Islet precursor cell (in vitro differentiated cells): ENCODE measurements at regions not wholly inside any gene's neighbourhood (a gene's known extent, or its start where the extent isn't known, plus 50 kb on each side); places are given as distances from the start of the nearest gene placed in this dataset.

Experiments used
- DNase-seq: peaks from one replicate; pipeline ENCODE4 v3.0.0-alpha.2; 2018

DNA sequence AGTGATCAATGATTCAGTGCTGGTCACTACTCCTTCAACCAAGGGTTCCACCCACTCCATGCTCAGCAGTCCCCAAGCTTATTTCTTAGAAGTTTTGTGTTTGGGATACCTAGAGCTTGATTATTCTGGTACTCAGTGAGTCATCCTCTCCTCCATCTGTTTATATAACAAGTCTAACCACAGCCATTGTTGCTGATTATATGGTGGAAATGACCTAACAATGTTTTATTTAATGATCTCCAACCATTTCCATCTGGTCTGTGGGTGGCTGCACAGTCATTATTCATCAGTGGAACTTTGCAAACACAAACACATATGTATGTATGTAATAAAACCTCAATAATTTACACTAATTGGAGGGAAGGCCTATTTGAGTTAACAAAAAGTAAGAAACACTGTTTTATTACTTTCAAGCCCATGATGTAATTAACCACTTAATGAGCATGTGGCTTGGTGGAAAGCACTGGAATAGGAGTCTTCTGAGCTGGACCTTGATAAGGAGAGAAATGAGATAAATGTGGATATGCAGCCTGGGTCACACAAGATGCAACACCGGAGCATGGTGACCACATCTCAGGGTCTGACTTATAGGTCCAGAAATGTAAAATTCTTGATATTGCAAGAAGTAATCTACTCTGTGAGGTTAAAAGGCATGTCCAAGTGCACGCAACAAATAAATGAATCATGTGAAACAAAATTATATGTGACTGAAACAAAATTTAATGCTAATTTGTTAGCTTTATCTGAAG, 99.0 kb upstream of the WLS start:
- DNase-seq: no peak

DNA sequence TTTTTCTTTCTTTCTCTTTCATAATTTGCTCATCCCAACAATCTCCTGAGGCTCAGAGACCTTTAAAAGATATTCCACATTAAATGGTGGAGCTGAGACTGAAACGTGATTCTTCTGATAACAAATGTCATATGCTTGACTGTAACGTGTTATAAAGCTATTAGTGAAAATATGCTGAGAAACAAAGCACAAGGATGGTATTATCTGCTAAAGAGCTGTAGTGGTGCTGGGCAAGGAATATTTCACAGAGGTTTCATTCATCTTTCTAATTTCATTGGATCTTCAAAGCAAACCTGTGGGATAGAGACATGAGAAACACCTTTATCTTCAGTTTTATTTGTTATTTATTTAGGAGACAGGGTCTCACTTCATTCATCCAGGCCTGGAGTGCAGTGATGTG, 98.1 kb upstream of the WLS start:
- no peak for DNase-seq

DNA sequence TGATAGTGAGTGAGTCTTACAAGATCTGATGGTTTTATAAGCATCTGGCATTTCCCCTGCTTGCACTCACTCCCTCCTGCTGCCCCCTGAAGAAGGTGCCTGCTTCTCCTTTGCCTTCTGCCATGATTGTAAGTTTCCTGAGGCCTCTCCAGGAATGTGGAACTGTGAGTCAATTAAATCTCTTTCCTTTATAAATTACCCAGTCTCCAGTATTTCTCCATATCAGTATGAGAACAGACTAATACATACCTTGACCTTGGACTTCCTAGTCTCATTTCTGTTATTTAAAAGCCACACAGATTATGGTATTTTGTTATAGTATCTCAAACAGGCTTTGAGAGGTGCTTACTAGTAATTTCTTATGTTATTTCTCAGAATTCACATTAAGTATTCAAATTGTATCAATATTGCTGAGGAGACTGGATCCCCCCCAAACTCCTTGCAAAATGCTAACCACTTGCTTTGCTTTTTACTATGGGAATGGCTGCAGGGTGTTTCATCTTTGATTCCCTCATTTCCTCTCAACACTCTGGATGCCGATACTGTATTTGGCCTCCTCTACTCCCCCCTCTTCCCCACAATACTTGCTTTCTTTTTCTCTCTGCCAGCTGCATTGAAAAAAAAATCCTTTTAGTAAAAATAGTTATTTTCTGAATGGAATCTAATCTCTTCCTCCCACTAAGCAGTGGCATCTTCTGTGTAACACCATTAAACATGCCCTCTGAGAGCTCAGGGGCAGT, 96.9 kb upstream of the WLS start:
- DNase-seq: no peak

DNA sequence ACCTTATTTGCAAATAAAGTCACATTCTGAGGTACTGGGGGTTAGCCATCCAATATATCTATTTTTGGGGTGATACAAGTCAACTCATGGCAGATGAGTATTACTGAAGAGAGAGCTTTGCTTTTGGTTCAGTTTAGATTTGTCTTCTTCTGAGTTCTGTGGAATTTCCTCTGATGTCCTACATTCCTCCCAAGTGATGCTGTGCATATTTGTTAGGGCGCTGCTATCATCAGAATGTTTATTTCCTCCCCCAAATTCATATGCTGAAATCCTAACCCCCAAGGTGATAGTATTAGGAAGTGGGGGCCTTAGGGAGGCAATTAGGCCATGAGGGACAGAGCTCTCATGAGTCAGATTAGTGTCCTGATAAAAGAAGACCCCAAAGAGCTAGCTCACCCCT, 96.2 kb upstream of the WLS start:
- DNase-seq: no peak

DNA sequence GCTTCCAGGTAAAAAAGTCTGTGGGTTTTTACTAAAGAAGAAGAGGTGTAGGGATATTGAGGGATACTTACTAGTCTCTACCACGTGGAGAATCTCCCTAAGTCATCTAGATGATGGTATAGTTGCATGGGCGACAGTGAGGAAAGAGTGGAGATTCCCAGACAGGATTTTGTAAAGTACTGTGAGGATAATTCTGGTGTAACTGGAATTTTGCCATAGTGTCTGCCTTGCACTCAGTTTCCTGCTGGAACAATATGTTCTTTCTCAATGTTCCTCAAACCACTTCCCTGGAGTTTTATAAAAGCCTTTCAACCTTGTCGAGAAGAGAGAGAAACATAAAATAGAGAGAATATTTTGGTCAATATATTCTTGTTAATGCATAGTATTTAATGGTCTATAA, 95.1 kb upstream of the WLS start:
- no peak for DNase-seq

DNA sequence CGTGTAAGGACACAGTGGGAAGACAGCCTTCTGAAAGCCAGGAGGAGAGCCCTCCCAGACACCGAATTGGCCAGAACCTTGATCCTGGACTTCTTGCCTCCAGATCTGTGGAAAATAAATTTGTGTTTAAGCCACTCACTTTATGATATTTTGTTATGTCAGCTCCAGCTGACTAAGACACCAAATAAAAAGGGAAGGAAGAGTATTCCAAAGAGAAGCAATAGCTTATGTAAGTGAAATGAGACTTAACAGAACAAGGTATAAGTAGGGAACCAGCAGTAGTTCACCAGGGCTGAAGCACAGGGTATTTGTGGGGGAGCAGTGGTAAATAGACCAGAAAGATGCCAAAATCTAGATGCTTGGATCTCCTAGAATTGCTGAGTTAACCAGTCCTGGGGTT, 94.2 kb upstream of the WLS start:
- DNase-seq: no peak

DNA sequence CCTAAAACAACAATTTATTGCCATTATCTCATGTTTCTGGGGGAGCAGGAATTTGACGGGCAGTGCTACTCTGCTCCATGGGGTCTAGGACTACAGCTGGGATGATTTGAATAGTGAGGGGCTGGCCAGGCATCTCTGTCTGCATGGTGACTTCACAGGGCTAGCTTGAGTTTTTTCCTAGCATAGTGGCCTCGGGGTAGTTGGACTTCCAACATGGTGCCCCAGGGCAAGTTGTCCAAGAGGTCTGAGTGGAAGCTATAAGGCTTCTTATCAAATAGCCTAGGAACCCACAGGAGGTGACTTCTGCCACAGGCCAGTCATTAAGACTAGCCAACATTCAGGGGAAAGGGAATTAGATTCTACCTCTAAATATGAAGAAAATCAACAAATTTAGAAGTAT, 92.0 kb upstream of the WLS start:
- DNase-seq: peak; percentile 76

DNA sequence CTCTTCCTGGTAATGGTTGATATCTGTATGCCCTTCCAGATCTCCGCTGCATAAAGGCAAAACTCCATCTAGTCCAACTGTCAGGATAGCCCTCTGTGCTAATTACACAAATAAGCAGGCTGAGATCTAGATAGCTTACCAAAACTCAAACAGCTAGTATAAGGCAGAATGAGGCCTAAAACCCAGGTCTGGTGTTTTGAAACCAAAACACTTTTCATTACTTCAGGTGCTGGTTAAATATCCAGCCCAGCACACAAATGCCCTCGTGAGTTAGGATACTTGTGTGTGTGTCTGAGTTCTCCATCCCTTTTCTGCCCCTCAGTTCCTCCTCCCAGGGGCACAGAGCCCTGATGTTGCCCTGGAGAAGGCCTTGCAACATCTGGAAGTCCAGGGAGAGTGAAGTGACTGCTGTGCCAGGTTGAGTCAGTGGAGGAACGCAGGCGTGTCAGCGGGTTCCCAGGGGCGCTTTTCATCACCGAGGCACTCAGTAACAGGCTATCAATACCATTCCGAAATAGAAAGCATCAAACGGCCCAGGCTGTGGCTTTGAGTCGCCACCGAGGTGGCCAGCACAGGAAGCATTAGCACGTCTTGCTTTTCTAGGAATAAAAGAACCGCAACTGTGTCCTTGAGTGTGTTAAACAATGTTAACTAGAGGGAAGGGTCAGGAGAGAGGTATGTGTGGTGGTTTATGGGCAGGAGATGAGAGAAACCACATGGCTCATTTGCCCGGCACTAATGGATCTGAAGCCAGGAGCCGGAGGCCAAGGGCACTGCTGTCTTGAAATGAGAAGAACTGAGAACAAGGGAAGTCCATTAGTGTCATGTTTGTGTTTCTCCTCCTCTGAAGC, 90.7 kb upstream of the WLS start:
- peak; percentile 98 for DNase-seq

DNA sequence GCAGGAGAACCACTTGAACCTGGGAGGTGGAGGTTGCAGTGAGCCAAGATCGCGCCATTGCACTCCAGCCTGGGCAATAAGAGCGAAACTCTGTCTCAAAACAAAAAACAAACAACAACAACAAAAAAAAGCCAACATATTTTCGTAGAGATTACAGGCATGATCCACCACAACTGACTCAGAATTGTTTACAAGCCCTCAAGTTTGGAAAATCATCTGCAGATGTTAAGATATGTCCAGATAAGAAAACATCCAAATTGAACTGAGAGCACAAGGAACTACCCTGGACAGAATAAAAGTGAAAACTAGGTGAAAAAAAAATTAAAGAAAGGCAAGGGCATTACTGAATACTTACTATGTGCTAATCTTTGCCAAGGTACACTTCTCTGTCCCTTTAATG, 89.8 kb upstream of the WLS start:
- DNase-seq: no peak

DNA sequence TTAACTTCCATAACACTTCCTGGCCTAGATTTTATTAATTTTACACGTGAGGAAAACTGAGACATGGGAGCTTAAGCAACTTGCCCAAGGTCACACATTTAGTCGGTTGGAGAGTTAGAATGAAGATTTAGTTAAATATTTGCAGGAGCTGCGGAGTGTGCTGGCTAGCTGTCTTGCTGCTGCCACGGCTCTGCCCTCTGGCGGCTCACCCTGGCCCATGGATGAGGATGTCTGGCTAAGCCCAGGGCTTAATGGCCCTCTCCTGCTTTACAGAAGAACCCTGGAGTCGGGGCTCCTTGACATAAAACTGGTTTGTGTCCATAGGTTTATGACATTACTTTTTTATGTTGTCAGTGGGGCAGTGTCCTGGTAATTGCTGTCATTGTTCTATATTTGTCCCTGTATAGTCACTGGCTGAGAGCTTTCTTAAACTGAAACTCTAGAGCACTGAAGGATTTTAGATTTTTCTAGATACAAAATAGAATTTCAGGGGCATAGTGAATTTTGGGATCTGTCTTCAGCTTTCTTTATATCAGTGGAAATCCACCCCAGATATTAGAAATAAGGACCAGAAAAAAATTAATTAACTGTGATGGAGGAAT, 88.9 kb upstream of the WLS start:
- DNase-seq: peak; percentile 92

DNA sequence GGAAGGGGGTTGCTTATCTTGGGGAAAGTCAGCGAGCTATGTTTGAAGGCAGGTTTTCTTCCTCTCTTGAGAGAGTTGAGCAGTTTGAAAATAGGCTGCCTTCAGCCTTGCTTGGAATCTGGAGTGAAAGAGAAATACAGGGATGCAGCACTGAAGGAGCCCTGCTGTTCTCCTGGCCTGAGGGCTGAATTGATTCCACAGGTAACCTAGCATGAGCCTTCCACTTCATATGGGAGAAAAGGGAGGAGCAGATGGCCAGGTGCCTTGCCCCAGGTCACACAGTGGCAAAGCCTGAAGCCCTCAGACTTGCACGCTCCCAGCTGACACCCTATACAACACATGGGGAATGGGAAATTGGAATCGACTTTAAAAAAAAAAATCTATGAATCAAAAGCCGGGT, 88.0 kb upstream of the WLS start:
- DNase-seq: peak; percentile 73

DNA sequence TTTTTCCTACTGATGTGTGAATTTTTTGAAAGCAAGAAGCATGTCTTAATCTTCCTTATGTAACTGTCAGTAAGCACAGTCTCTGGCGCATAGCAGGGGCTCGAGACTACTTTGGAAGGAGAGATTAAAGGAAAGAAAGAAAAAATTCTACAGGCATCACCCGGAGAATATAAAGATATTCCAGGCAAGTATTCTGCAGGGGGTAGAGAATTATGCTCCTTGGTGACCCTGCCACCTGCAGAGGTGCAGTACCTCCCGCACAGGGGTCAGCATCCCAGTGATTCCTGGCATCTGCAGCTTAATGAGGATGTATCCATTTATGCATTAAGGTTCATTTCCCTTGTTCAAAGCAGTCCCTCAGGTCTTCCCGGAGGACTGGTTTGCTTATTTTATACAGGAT, 87.6 kb upstream of the WLS start:
- peak; percentile 52 for DNase-seq

DNA sequence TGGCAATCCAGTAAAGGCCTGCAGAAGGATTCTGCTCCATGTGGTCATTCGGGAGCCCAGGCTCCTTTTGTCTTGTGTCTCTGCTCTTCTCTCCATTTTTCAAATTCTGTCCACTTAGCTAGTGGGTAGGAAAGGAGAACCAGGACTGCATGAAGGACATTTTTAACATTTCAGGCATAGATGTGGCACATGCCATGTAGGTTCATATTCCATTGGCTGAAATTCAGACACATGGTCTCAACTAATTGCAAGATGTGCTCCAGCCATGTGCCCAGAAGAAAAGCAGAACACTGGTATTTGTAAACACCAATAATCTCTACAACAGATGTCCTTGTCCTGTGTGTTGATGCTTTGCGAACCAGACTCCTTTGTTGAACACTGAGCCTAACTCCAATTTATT, 85.2 kb upstream of the WLS start:
- DNase-seq: peak; percentile 51

DNA sequence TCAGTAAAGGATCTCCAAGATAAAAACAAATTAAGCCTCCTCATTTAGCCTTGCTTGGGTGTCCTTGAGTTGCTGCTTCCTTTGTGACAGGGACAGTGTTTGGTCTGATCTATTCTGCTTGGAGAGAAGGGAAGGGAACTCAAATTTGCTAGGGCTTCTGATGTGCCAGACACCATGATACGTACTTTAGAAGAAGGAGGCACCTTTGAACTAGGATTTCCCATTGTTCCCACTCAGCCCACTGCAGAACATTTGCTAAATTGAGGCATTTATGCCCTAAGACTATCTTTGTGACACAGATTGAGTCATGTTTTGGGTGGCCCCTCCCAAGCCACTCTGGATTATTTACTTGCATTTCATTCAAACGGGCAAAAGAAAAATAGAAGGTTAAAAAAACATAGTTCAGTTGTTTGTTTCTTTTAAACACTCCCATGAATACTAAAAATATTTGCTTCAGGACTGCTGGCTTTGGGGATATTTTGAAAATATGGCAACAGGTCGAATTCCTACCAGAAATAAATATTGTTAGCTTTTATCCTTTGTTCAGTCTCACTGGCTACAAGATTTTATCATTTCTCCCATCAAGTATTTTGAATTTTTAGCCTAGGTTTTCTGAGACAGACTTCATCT, 81.9 kb upstream of the WLS start:
- peak; percentile 88 for DNase-seq

DNA sequence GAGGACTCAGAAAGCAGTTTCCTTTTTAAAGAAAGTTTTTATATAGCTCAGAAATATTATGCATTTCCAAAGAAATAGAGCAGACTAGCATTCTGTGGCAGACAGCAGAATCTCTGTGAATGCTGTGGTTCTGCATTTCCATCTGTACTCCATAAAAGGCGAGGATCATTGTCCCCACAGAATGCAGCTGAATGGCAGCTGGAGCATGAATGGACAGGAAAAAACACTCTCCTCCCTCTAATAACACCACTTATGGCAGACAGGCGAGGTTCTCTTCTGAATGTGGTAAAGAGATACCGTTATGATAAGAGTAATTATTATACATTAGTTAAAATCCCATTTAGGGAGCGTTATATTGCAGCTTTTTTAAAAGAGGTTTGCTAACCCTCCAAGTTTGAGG, 81.4 kb upstream of the WLS start:
- DNase-seq: peak; percentile 79

DNA sequence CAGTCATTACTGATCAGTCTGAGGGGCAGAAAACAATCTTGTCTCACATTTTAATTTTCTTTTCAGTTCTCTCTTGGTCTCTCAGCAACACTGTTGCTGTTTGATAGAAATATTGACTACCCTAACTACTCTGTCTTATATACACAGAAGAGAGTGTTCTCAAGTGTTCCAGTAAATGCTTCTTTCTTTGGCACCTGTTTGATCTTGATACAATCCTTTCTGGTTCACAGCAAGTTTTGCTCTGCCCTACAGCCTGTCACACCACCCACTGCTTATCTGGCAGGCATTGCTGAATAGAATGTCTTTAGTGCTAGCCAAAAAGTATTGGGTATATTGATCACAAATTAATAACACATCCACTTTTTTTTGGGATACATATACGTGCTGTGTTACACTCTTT, 75.7 kb upstream of the WLS start:
- DNase-seq: no peak

DNA sequence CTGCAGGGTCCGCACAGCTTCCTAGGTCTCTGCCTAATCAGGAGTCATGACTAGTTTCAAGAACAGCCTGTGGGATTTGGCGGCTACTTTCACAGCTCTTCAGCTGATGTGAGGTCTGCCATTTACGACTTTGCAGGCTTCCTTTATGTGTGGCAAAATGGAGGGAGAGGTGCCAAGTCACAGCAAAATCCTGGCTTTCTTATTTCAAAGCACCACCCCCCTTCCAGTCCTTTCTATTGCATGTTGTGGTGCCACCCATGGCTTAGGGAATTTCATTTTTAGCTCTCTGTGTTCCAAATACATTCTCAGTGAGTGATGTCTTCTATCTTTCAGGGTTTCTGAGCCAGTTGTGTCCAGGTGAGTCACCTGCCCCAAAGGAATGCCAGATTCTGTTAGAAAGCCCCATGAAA, 75.1 kb upstream of the WLS start:
- peak; percentile 71 for DNase-seq

DNA sequence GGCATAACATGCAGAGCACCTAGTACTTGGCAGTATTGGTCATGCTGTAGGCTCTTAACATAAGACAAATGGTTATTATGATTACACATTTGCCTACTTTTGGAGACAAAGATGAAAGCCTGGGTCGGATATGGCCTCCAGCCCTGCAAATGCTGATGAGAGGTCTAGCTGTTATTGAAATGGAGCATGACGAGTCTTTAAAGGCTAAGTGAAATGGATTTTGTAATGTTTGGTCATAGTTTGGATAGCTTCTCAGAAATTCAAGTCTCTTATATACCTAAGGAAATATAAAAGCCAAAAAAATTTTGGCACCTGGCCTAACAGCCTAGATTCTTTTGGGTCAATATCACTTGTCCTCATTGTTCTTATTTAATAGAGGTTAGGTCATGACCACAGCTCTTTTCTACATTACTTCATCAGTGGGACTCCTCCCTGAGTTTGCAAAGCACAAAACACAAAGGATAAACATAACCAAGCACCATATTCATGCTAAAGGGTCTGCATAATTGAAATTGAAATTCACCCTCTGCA, 69.2 kb upstream of the WLS start:
- DNase-seq: no peak

DNA sequence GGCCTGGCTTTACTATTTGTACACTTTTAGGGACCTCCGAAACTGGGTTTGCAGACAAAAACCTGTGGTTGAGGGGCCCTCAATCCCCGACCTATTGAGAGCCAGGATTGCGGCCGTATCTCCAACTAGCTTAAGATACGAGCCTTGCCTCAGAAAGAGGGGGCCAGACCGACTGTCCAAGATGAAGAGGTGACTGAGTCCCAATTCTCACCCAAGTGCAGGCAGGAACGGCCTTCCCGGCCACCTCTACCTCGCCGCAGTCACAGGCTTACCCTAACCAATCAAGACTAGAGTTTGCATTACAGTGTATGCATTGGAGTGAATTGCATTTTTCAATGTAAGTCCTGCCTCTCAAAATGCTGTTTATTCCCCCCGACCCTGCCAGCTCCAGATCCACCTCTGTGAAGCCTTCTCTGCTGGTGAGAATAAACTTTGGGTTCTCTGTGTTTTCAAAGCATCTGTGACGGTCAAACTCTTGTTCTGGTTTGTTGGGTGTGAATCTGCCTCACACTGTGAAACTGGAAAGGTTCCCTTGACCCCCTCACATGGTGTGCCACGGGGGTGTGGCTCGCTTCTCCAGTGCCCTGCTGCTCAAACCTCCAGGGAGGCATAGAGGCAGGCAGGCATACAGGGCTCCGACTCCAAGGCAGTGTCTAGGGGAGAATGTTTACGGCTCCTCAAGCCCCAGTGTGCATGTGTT, 62.2 kb upstream of the WLS start:
- DNase-seq: peak; percentile 54

DNA sequence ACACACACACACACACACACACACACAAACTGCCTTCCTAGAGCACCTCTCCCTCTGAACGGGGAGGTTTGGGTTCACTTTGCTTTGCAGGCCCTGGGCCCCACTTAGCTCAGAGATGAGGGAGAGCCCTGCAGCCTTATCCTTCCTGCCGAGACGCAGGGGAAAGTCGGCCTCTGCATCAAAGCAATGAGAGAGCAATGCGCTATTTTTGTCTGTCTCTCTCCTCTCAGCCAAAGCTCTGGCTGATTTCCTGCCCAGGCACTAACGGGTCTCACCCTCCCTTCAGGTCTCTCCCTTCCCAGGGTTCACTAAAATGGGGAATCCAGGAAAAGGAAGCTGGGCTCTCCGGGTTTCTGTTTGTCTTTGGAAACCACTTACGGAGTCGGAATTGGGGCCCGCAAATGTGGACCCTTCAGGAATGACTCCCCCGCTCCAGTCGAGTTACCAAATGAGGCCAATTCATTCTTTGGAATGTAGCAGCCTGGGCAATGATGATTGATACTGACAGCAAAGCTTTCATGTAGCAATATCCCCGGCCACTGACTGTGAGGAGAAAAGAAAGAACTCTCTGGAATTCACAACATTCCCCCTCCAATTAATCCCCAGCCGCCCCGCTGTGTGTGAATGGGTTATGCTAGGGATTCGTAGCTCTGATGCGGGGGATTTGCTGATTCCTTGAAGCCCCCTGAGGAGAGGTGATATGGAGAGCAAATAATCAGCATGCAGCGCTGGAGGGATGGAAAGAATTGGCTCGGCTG, 61.5 kb upstream of the WLS start:
- DNase-seq: peak; percentile 86

DNA sequence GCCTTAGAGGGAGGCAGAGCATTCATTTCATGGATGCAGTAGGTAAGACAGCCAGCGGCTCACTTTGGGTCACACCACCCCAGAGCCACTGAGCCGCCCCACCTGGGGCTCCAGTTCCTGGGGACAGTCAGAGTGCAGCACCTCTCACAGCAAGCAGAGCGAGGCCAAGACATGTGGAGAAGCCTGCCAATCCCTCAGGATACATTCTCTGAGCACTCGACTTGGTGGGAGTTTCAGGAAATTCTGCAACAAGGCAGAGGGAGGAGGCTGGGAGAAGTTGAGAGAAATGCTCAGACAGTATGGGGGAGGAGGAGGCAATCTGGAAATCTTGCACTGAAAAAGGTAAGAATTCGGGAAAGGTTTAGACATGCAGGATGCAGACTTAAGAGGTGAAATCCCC, 60.8 kb upstream of the WLS start:
- DNase-seq: peak; percentile 58
